ENCODE measurements at regions not wholly inside any gene's neighbourhood (a gene's known extent, or its start where the extent isn't known, plus 50 kb on each side); places are given as distances from the start of the nearest gene placed in this dataset.
"Not testable (repeated sequence)": the region's sequence is repeated elsewhere in the genome, so short reads cannot be mapped to it uniquely, and the experiment has no call there.

- Histone ChIP-seq H3K27me3 (ENCODE audit: control insufficient read depth, insufficient read depth, low read length) (no peaks in the 10 kb centered on the region), H3K36me3 (ENCODE audit: control insufficient read depth, insufficient read depth, low read length) (no peaks in the 10 kb centered on the region), H3K4me3 (ENCODE audit: low read depth, low read length) (no peak overlapping the region)
- FAIRE-seq (no peak), DNase-seq (ENCODE audit: low read depth) (no peak)
- TF ChIP-seq CTCF (IDR thresholded peaks at IDR 0.05; ENCODE audit: insufficient read depth, low read length, severe bottlenecking) = no peak
These were observed 106.9 kb upstream of the KRAS start for GRCh38 chr12:25357595-25357994.

- DNase-seq (ENCODE audit: low read depth); H3K36me3 ChIP-seq (ENCODE audit: control insufficient read depth, insufficient read depth, low read length); FAIRE-seq; H3K4me3 ChIP-seq (ENCODE audit: low read depth, low read length); H3K27me3 ChIP-seq (ENCODE audit: control insufficient read depth, insufficient read depth, low read length): not testable (repeated sequence)
These were observed 102.2 kb upstream of the KRAS start for GRCh38 chr12:25352942-25353341.

GRCh38 chr12:25352083-25352918, 101.6 kb upstream of the KRAS start:
- no peaks in the 10 kb centered on the region for H3K36me3 ChIP-seq (ENCODE audit: control insufficient read depth, insufficient read depth, low read length)
- no peak overlapping the region for H3K4me3 ChIP-seq (ENCODE audit: low read depth, low read length)
- FAIRE-seq (no peak), DNase-seq (ENCODE audit: low read depth) (no peak)
- H3K27me3 ChIP-seq (ENCODE audit: control insufficient read depth, insufficient read depth, low read length) = no peaks in the 10 kb centered on the region
- no peak for TF ChIP-seq CTCF (IDR thresholded peaks at IDR 0.05; ENCODE audit: insufficient read depth, low read length, severe bottlenecking)

- Histone ChIP-seq H3K4me3 (ENCODE audit: low read depth, low read length) (no peak overlapping the region), H3K27me3 (ENCODE audit: control insufficient read depth, insufficient read depth, low read length) (no peaks in the 10 kb centered on the region), H3K36me3 (ENCODE audit: control insufficient read depth, insufficient read depth, low read length) (no peaks in the 10 kb centered on the region)
- no peak for FAIRE-seq
- TF ChIP-seq CTCF (IDR thresholded peaks at IDR 0.05; ENCODE audit: insufficient read depth, low read length, severe bottlenecking) = no peak
- DNase-seq (ENCODE audit: low read depth) = no peak
These were observed 97.8 kb upstream of the KRAS start for GRCh38 chr12:25348593-25348895.

- no peaks in the 10 kb centered on the region for H3K27me3 ChIP-seq (ENCODE audit: control insufficient read depth, insufficient read depth, low read length)
- no peak for TF ChIP-seq CTCF (IDR thresholded peaks at IDR 0.05; ENCODE audit: insufficient read depth, low read length, severe bottlenecking)
- H3K4me3 ChIP-seq (ENCODE audit: low read depth, low read length) = no peak overlapping the region
- no peaks in the 10 kb centered on the region for H3K36me3 ChIP-seq (ENCODE audit: control insufficient read depth, insufficient read depth, low read length)
- DNase-seq (ENCODE audit: low read depth) (peak; percentile 50), FAIRE-seq (no peak)
These were observed 97.2 kb upstream of the KRAS start for GRCh38 chr12:25347716-25348592.

- FAIRE-seq; DNase-seq (ENCODE audit: low read depth); H3K4me3 ChIP-seq (ENCODE audit: low read depth, low read length); H3K27me3 ChIP-seq (ENCODE audit: control insufficient read depth, insufficient read depth, low read length); H3K36me3 ChIP-seq (ENCODE audit: control insufficient read depth, insufficient read depth, low read length): not testable (repeated sequence)
These were observed 91.1 kb upstream of the KRAS start for GRCh38 chr12:25341877-25342276.

Measured in bronchial epithelial cell (primary cell).